K562 (cell line): ENCODE measurements at regions not wholly inside any gene's neighbourhood (a gene's known extent, or its start where the extent isn't known, plus 50 kb on each side); places are given as distances from the start of the nearest gene placed in this dataset.

ENCODE experiments used
- ATAC-seq: fragments of 200-7000 bp; cut with Tn5 transposase; 3 replicates; pipeline ENCODE4 v1.9.1; 2020; ENCODE audit warnings: moderate library complexity
- BruUV-seq: library from RNA; stranded (reverse); fragments of 400-500 nt; replicated peaks from 2 replicates; lab custom pipeline; 2021; lab: Mats Ljungman, UMichigan
- CTCF ChIA-PET: fragments of 300-600 bp; formaldehyde crosslinking; extraction: SDS; loops from one replicate; lab custom pipeline; 2021; ENCODE audit warnings: low intra/inter-chr PET ratio; lab: Yijun Ruan, JAX
- POLR2A ChIA-PET: fragments of 300-600, 350-650 bp; sonication (Branson Sonifier 250); formaldehyde crosslinking; extraction: SDS; loops from one replicate; lab custom pipeline; 2021; ENCODE audit warnings: antibody characterized with exemption, inconsistent platforms; lab: Yijun Ruan, JAX
- DNase-seq, 4 experiments: peaks; one replicate each; pipeline versions ENCODE4 v3.0.0 to v3.0.0-alpha.2; 2011 to 2018; ENCODE audit warnings: low spot score in 3 of 4, mixed read lengths in 3 of 4; ENCODE audit errors: extremely low read depth in 1 of 4
- FAIRE-seq: peaks from 2 replicates; lab custom pipeline; 2011; peaks lifted over from hg19 to GRCh38; lab: Jason Lieb, UNC
- H2AFZ ChIP-seq: 2 replicates; pipeline ENCODE4 v1.6.0; 2011; ENCODE audit warnings: low read depth, low read length, control low read depth, inconsistent platforms
- H3K27ac ChIP-seq: fragments of 200-600 bp; 3 replicates; pipeline ENCODE4 v1.8.0; 2011; ENCODE audit warnings: low read depth, mild to moderate bottlenecking, control low read depth, inconsistent platforms, low read length, moderate library complexity, mixed read lengths; ENCODE audit errors: extremely low read depth
- H3K27me3 ChIP-seq, 2 experiments: fragments of 300-600 bp in 1 of 2; 2 replicates in 1 of 2; 3 replicates in 1 of 2; pipeline versions ENCODE4 v1.6.0 to v1.8.0; 2011; ENCODE audit warnings: inconsistent platforms in 2 of 2, low read length in 2 of 2, mild to moderate bottlenecking in 1 of 2, mixed read lengths in 1 of 2, moderate library complexity in 1 of 2; ENCODE audit not compliant: control insufficient read depth in 2 of 2, insufficient read depth in 2 of 2
- H3K36me3 ChIP-seq: fragments of 300-600 bp; 3 replicates; pipeline ENCODE4 v1.8.0; 2011; ENCODE audit warnings: mild to moderate bottlenecking, low read length, inconsistent platforms; ENCODE audit not compliant: control insufficient read depth, insufficient read depth
- H3K4me1 ChIP-seq, 2 experiments: fragments of 200-600 bp in 1 of 2; replicated peaks in 1 of 2; 2 replicates in 1 of 2; 3 replicates in 1 of 2; pipeline versions ENCODE4 v1.5.1 to v1.8.0; 2011; ENCODE audit warnings: inconsistent platforms in 2 of 2, low read length in 2 of 2, mild to moderate bottlenecking in 1 of 2, mixed read lengths in 1 of 2, moderate library complexity in 1 of 2; ENCODE audit not compliant: control insufficient read depth in 2 of 2, insufficient read depth in 2 of 2
- H3K4me2 ChIP-seq: 2 replicates; pipeline ENCODE4 v1.6.1; 2011; ENCODE audit warnings: low read length, control low read depth, inconsistent platforms, mixed read lengths; ENCODE audit not compliant: insufficient read depth
- H3K4me3 ChIP-seq: fragments of 200-600 bp; sonication (generic), shearing (Covaris generic); 2 replicates; pipeline ENCODE4 v1.5.1; 2016; ENCODE audit warnings: control low read depth, inconsistent platforms
- H3K79me2 ChIP-seq: fragments of 200-600 bp; 3 replicates; pipeline ENCODE4 v1.8.0; 2011; ENCODE audit warnings: low read length, inconsistent platforms; ENCODE audit not compliant: control insufficient read depth, insufficient read depth
- H3K9ac ChIP-seq, 2 experiments: 2 replicates each; pipeline versions ENCODE4 v1.6.0 to v1.6.1; 2011; ENCODE audit warnings: low read depth in 2 of 2, low read length in 2 of 2, control low read depth in 1 of 2, inconsistent platforms in 1 of 2, mild to moderate bottlenecking in 1 of 2, mixed read lengths in 1 of 2; ENCODE audit not compliant: insufficient read depth in 1 of 2
- H3K9me1 ChIP-seq: one replicate; pipeline ENCODE4 v1.6.0; 2011; ENCODE audit warnings: inconsistent platforms, mild to moderate bottlenecking, low read length, moderate library complexity; ENCODE audit not compliant: control insufficient read depth, insufficient read depth
- H3K9me3 ChIP-seq: replicated peaks from 2 replicates; pipeline ENCODE4 v1.5.1; 2011; ENCODE audit warnings: low read depth, low read length, inconsistent platforms; ENCODE audit not compliant: control insufficient read depth, insufficient read depth
- H4K20me1 ChIP-seq: replicated peaks from 2 replicates; pipeline ENCODE4 v1.6.1; 2011; ENCODE audit warnings: low read length, inconsistent platforms, mixed read lengths; ENCODE audit not compliant: control insufficient read depth, insufficient read depth
- ESRRB ChIP-seq: fragments of 250-450 bp; sonication (Bioruptor Pico); IDR thresholded peaks from 2 replicates; pipeline ENCODE4 v1.5.0; 2020; ENCODE audit warnings: mild to moderate bottlenecking, moderate library complexity, borderline replicate concordance
- EWSR1 ChIP-seq: fragments of 450-650 bp; IDR thresholded peaks from 2 replicates; pipeline ENCODE4 v1.6.1; 2018; ENCODE audit warnings: borderline replicate concordance, mild to moderate bottlenecking, low read depth, moderate library complexity; ENCODE audit not compliant: partially characterized antibody
- FOXA1 ChIP-seq: fragments of 450-650 bp; IDR thresholded peaks from 2 replicates; pipeline ENCODE4 v1.6.1; 2016; ENCODE audit warnings: mild to moderate bottlenecking, borderline replicate concordance
- FOXA3 ChIP-seq, 2 experiments: fragments of 450-650 bp in 1 of 2; sonication (generic) in 1 of 2; formaldehyde crosslinking; IDR thresholded peaks in 1 of 2; conservative IDR thresholded peaks in 1 of 2; 2 replicates each; pipeline versions ENCODE4 v1.4.0 to v1.8.0; 2020 to 2022; ENCODE audit warnings: mild to moderate bottlenecking in 2 of 2, missing genetic modification reagents in 1 of 2
- HSF4 ChIP-seq: fragments of 250-450 bp; sonication (Bioruptor Pico); IDR thresholded peaks from 2 replicates; pipeline ENCODE4 v2.1.2; 2022; ENCODE audit warnings: mild to moderate bottlenecking, moderate library complexity, borderline replicate concordance
- MEF2A ChIP-seq: IDR thresholded peaks from 2 replicates; pipeline ENCODE4 v1.6.1; 2011; ENCODE audit warnings: low read depth, mild to moderate bottlenecking, low read length, moderate library complexity; ENCODE audit not compliant: control insufficient read depth
- PML ChIP-seq: IDR thresholded peaks from 2 replicates; pipeline ENCODE4 v1.6.1; 2012; ENCODE audit warnings: low read length, inconsistent platforms
- RBM15 ChIP-seq: fragments of 200-400 bp; formaldehyde crosslinking; IDR thresholded peaks from 2 replicates; pipeline ENCODE4 v1.6.1; 2018; ENCODE audit warnings: mild to moderate bottlenecking, low read length, moderate library complexity; ENCODE audit not compliant: insufficient read depth
- SMAD2 ChIP-seq: fragments of 150-350 bp; IDR thresholded peaks from 2 replicates; pipeline ENCODE4 v1.6.1; 2014; ENCODE audit warnings: low read depth, mild to moderate bottlenecking, low read length
- TSC22D4 ChIP-seq: fragments of 450-650 bp; IDR thresholded peaks from 2 replicates; pipeline ENCODE4 v1.6.1; 2016; ENCODE audit warnings: missing genetic modification characterization, missing biosample characterization, control low read depth
- ZKSCAN8 ChIP-seq: fragments of 200-800 bp; sonication (Bioruptor generic); IDR thresholded peaks from 2 replicates; pipeline ENCODE4 v1.6.1; 2016; ENCODE audit warnings: missing genetic modification characterization, missing compliant biosample characterization
- WGBS: fragments of 100-300 bp; shearing (Covaris generic); methylation state at CpG from one replicate; pipeline ENCODE4 v1.1.6; 2016; ENCODE audit warnings: low coverage, mixed read lengths; ENCODE audit not compliant: insufficient coverage; ENCODE audit errors: missing lambda C conversion rate; 5-methylcytosine and 5-hydroxymethylcytosine counted together
- in situ Hi-C: fragments of 300-500 bp; cut with MboI; formaldehyde crosslinking; loops from 4 replicates; pipeline ENCODE4 v1.15.0; 2018; ENCODE audit warnings: inconsistent platforms, mixed read lengths
- intact Hi-C: fragments of 100-400 bp; cut with micrococcal nuclease; formaldehyde crosslinking; loops from 2 replicates; pipeline ENCODE4 v1.14.2; 2022
- TF ChIP-seq, protein P1 (sequence below): fragments of 250-450 bp; sonication (Bioruptor Pico); IDR thresholded peaks from 2 replicates; pipeline ENCODE4 v1.5.0; 2021; ENCODE audit warnings: mild to moderate bottlenecking, moderate library complexity
- TF ChIP-seq, protein P2 (sequence below): sonication (generic); formaldehyde crosslinking; IDR thresholded peaks from 2 replicates; pipeline ENCODE4 v1.8.1; 2023; ENCODE audit warnings: mild to moderate bottlenecking, missing genetic modification reagents, moderate library complexity
- TF ChIP-seq, protein P3 (sequence below): fragments of 450-650 bp; formaldehyde crosslinking; IDR thresholded peaks from 2 replicates; pipeline ENCODE4 v1.4.0; 2022; ENCODE audit warnings: missing genetic modification characterization

DNA sequence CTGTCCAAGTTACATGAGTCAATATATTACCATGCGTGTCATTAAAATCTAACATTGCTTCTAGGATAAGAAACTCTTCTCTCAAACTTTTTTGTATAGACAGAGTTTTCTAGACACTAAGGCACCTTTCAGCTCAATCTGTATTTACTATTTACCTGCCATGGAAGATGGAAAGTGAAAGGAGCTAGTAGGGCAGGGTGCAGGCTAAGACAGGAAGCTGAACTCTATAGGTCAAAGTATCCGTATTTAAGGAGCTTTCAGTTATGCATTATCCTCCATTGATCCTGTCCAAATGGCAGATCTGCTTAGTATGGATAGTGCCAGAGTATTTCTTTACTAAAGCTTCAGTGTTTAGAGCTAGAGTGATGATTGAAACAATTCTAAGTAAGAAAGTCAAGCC lies 612.8 kb downstream of the IPMK start:
- no peak overlapping the region for H2AFZ ChIP-seq
- no peak overlapping the region for H3K4me2 ChIP-seq
- H3K36me3 ChIP-seq = no peaks in the 10 kb centered on the region
- ATAC-seq (no peak), DNase-seq (no peak), FAIRE-seq (no peak)
- ChIA-PET CTCF (no interaction called here), POLR2A (no interaction called here)
- H3K27me3 ChIP-seq = no peaks in the 10 kb centered on the region
- no peak overlapping the region for H3K27ac ChIP-seq
- H3K9me1 ChIP-seq = no peaks in the 10 kb centered on the region
- no peaks in the 10 kb centered on the region for H3K4me1 ChIP-seq
- H3K9me3 ChIP-seq = no peaks in the 10 kb centered on the region; the same call in 1 of the 2 replicates
- no TSS peak for BruUV-seq
- WGBS = 5% methylated on average over 2 of the region's 2 CpGs
- in situ Hi-C loops (no loop called here), intact Hi-C loops (no loop called here)
- no peaks in the 10 kb centered on the region for H3K79me2 ChIP-seq
- no peak overlapping the region for H3K4me3 ChIP-seq
- no peaks in the 10 kb centered on the region for H4K20me1 ChIP-seq
- H3K9ac ChIP-seq = no peak overlapping the region
- TF ChIP-seq, protein P1, sequence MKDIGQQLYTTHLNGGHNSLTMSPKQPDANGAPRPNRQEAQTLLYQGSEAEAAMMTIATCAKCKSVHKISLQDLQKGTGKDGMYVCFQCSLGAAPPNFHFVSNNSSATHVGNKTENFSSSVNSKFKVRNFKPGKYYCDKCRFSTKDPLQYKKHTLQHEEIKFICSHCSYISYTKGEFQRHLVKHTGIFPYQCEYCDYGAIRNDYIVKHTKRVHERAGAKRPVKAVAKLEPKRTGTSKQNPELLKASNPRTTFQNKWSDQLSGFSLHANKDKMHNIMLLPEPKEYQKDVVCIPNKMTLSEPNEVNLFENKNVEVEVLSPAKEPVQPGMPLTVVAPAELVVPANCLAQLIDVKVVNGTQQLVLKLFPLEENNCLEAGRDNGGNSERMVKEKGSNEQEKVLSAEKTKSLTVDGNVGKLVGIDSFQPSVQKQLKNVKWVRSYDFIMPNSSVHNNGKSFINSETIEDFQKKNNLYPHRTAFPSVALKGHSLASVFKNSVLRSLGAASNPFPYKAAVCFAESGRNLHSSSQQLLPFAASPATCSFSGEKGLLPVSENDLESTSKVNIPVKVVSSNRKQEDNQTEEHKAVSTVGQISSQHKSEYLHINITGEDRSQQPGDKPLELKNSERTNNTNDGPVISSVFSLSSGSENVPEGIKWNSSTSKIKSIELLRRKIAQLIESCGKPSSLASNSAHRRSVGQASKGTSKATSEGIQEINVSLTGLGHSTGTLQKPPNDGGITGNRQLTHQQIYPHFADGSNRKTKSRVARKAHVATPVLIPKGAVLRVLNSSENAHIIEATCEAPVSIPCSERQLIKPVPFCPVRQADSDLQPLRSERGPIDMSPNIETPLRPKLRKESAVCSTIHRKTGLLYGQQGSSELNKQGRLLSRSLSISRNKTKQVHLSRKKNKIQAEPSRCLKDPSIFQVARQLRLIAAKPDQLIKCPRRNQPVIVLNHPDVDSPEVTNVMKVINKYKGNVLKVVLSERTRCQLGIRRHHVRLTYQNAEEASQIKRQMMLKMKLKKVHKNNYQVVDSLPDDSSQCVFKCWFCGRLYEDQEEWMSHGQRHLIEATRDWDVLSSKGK (CRISPR knock-in tag) = no peak
- TF ChIP-seq FOXA3 (CRISPR knock-in tag; conservative IDR thresholded peaks at IDR 0.05 in 1 of 2, IDR thresholded peaks at IDR 0.05 in 1 of 2) = no peak
- no peak for TF ChIP-seq FOXA1
- no peak for TF ChIP-seq EWSR1
- no peak for TF ChIP-seq RBM15
- no peak for TF ChIP-seq PML
- TF ChIP-seq, protein P2, sequence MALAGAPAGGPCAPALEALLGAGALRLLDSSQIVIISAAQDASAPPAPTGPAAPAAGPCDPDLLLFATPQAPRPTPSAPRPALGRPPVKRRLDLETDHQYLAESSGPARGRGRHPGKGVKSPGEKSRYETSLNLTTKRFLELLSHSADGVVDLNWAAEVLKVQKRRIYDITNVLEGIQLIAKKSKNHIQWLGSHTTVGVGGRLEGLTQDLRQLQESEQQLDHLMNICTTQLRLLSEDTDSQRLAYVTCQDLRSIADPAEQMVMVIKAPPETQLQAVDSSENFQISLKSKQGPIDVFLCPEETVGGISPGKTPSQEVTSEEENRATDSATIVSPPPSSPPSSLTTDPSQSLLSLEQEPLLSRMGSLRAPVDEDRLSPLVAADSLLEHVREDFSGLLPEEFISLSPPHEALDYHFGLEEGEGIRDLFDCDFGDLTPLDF = no peak
- no peak for TF ChIP-seq TSC22D4 (tag)
- no peak for TF ChIP-seq ZKSCAN8 (CRISPR knock-in tag)
- TF ChIP-seq HSF4 (CRISPR knock-in tag) = no peak
- TF ChIP-seq SMAD2 = no peak
- TF ChIP-seq, protein P3, sequence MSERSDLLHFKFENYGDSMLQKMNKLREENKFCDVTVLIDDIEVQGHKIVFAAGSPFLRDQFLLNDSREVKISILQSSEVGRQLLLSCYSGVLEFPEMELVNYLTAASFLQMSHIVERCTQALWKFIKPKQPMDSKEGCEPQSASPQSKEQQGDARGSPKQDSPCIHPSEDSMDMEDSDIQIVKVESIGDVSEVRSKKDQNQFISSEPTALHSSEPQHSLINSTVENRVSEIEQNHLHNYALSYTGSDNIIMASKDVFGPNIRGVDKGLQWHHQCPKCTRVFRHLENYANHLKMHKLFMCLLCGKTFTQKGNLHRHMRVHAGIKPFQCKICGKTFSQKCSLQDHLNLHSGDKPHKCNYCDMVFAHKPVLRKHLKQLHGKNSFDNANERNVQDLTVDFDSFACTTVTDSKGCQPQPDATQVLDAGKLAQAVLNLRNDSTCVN (CRISPR knock-in tag) = no peak
- TF ChIP-seq ESRRB (CRISPR knock-in tag) = no peak
- no peak for TF ChIP-seq MEF2A
